ENCODE measurements at regions not wholly inside any gene's neighbourhood (a gene's known extent, or its start where the extent isn't known, plus 50 kb on each side); places are given as distances from the start of the nearest gene placed in this dataset.

DNA sequence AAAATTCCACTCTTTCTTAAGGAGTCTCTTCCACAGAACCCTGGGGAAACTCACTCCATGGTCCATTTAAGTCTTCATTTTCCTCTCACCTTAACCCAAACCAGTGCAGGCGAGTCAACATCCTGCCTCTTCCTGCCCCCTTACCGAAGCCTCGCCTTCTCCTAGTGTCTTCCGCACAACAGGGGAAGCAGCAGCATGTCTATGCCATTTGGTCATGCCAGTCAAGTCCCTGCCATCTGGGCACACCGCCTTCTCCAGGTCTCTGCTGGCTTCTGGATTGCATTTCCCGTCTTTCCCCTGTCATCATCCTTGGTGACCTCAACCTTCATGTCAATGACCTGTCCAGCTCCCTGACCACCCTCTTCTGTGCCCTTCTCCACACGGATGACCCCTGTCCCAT lies 77.3 kb upstream of the FZD7 start:
- FAIRE-seq (no peak), ATAC-seq (no peak), DNase-seq (ENCODE audit: extremely low read depth in 1 of 4, low spot score in 3 of 4) (no peak)
- intact Hi-C loops (cut with micrococcal nuclease), result no loop called here
- in situ Hi-C loops (cut with MboI), result no loop called here
- Histone ChIP-seq H3K9ac (ENCODE audit: insufficient read depth in 1 of 2, low read depth in 2 of 2, low read length in 2 of 2) (no peak overlapping the region), H3K79me2 (ENCODE audit: control insufficient read depth, insufficient read depth, low read length) (no peaks in the 10 kb centered on the region), H3K9me3 (replicated peaks; ENCODE audit: control insufficient read depth, insufficient read depth, low read depth, low read length) (no peaks in the 10 kb centered on the region), H3K4me1 (replicated peaks in 1 of 2; ENCODE audit: control insufficient read depth in 2 of 2, insufficient read depth in 2 of 2, low read length in 2 of 2) (no peaks in the 10 kb centered on the region; a peak in 1 of 5 replicates), H4K20me1 (replicated peaks; ENCODE audit: control insufficient read depth, insufficient read depth, low read length) (no peaks in the 10 kb centered on the region), H2AFZ (ENCODE audit: low read depth, low read length) (no peak overlapping the region), H3K27me3 (ENCODE audit: control insufficient read depth in 2 of 2, insufficient read depth in 2 of 2, low read length in 2 of 2) (peaks cover 4 to 33% of the 10 kb centered on the region in 2 experiments; a peak in 3 of 5 replicates), H3K4me2 (ENCODE audit: insufficient read depth, low read length) (no peak overlapping the region), H3K27ac (ENCODE audit: extremely low read depth, low read depth, low read length) (no peak overlapping the region), H3K4me3 (no peak overlapping the region), H3K36me3 (ENCODE audit: control insufficient read depth, insufficient read depth, low read length) (no peaks in the 10 kb centered on the region), H3K9me1 (ENCODE audit: control insufficient read depth, insufficient read depth, low read length) (no peaks in the 10 kb centered on the region)
- ChIA-PET CTCF (ENCODE audit: low intra/inter-chr PET ratio) (no interaction called here), POLR2A (no interaction called here)
- 12% methylated on average over 6 of the region's 7 CpGs for WGBS (ENCODE audit: insufficient coverage, low coverage, missing lambda C conversion rate)
- TF ChIP-seq MBD2 (IDR thresholded peaks at IDR 0.05; ENCODE audit: borderline replicate concordance, low read depth) (no peak), PML (IDR thresholded peaks at IDR 0.05; ENCODE audit: low read length) (no peak), CUX1 (CRISPR knock-in tag; IDR thresholded peaks at IDR 0.05) (no peak)
- BruUV-seq (replicated peaks), result no TSS peak

All from K562 (cell line).